Ishikawa (cell line): ENCODE measurements at regions not wholly inside any gene's neighbourhood (a gene's known extent, or its start where the extent isn't known, plus 50 kb on each side); places are given as distances from the start of the nearest gene placed in this dataset.

Experiments used
- CEBPB ChIP-seq: IDR thresholded peaks from 2 replicates; pipeline ENCODE4 v1.6.1; 2012
- CREB1 ChIP-seq: IDR thresholded peaks from 2 replicates; pipeline ENCODE4 v1.6.1; 2012; ENCODE audit warnings: low read depth
- RAD21 ChIP-seq: IDR thresholded peaks from 2 replicates; pipeline ENCODE4 v1.6.1; 2012; ENCODE audit warnings: low read depth
- REST ChIP-seq: IDR thresholded peaks from 2 replicates; pipeline ENCODE4 v1.6.1; 2012; ENCODE audit warnings: low read depth, mild to moderate bottlenecking
- YY1 ChIP-seq: IDR thresholded peaks from 2 replicates; pipeline ENCODE4 v1.6.1; 2012; ENCODE audit warnings: low read depth

GRCh38 chr9:18348083-18348475 lies 125.9 kb upstream of the ADAMTSL1 start:
- no peak for TF ChIP-seq REST
- no peak for TF ChIP-seq CEBPB
- no peak for TF ChIP-seq CREB1
- TF ChIP-seq YY1: no peak
- TF ChIP-seq RAD21: no peak
